PFSK-1 (cell line): ENCODE measurements at regions not wholly inside any gene's neighbourhood (a gene's known extent, or its start where the extent isn't known, plus 50 kb on each side); places are given as distances from the start of the nearest gene placed in this dataset.

Experiments
- POLR2AphosphoS5 ChIP-seq: IDR thresholded peaks from 2 replicates; pipeline ENCODE4 v1.6.1; 2012; ENCODE audit warnings: low read depth, mild to moderate bottlenecking, control low read depth, low read length, moderate library complexity
- REST ChIP-seq, 2 experiments: IDR thresholded peaks; 2 replicates each; pipeline versions ENCODE4 v1.6.1 to v1.8.0; 2011 to 2012; ENCODE audit warnings: low read depth in 2 of 2, low read length in 2 of 2, control low read depth in 1 of 2, inconsistent platforms in 1 of 2, mild to moderate bottlenecking in 1 of 2, moderate library complexity in 1 of 2; ENCODE audit not compliant: insufficient read depth in 1 of 2
- SIN3A ChIP-seq: IDR thresholded peaks from 2 replicates; pipeline ENCODE4 v1.6.1; 2012; ENCODE audit warnings: mild to moderate bottlenecking, low read length, moderate library complexity, borderline replicate concordance; ENCODE audit not compliant: insufficient read depth

GRCh38 chr18:65623676-65624075 lies 127.1 kb upstream of the CDH7 start:
- TF ChIP-seq REST (IDR thresholded peaks at IDR 0.05; ENCODE audit: insufficient read depth in 1 of 2, low read depth in 2 of 2, low read length in 2 of 2) (no peak), POLR2AphosphoS5 (no peak), SIN3A (no peak)
